Loucy (cell line): ENCODE measurements at regions not wholly inside any gene's neighbourhood (a gene's known extent, or its start where the extent isn't known, plus 50 kb on each side); places are given as distances from the start of the nearest gene placed in this dataset.

ENCODE experiments used
- EZH2phosphoT487 ChIP-seq: fragments of 200-600 bp; IDR thresholded peaks from 2 replicates; pipeline ENCODE4 v1.6.1; 2018; ENCODE audit warnings: antibody characterized with exemption, mild to moderate bottlenecking, moderate library complexity, borderline replicate concordance
- TF ChIP-seq, protein P1 (sequence below): fragments of 200-600 bp; sonication (generic); conservative IDR thresholded peaks from 2 replicates; pipeline ENCODE4 v1.5.1; 2014; ENCODE audit warnings: mild to moderate bottlenecking, antibody characterized with exemption, low read length

GRCh38 chr22:22721681-22722354 lies 77.4 kb downstream of the GGTLC2 start:
- TF ChIP-seq, protein P1, sequence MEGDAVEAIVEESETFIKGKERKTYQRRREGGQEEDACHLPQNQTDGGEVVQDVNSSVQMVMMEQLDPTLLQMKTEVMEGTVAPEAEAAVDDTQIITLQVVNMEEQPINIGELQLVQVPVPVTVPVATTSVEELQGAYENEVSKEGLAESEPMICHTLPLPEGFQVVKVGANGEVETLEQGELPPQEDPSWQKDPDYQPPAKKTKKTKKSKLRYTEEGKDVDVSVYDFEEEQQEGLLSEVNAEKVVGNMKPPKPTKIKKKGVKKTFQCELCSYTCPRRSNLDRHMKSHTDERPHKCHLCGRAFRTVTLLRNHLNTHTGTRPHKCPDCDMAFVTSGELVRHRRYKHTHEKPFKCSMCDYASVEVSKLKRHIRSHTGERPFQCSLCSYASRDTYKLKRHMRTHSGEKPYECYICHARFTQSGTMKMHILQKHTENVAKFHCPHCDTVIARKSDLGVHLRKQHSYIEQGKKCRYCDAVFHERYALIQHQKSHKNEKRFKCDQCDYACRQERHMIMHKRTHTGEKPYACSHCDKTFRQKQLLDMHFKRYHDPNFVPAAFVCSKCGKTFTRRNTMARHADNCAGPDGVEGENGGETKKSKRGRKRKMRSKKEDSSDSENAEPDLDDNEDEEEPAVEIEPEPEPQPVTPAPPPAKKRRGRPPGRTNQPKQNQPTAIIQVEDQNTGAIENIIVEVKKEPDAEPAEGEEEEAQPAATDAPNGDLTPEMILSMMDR: no peak
- TF ChIP-seq EZH2phosphoT487: no peak
